GM13977 (cell line): ENCODE measurements at regions not wholly inside any gene's neighbourhood (a gene's known extent, or its start where the extent isn't known, plus 50 kb on each side); places are given as distances from the start of the nearest gene placed in this dataset.
"Not testable (repeated sequence)": the region's sequence is repeated elsewhere in the genome, so short reads cannot be mapped to it uniquely, and the experiment has no call there.

Experiments
- DNase-seq: peaks from one replicate; pipeline ENCODE4 v3.0.0; 2012; ENCODE audit warnings: low spot score
- in situ Hi-C: fragments of 300-500 bp; cut with MboI; formaldehyde crosslinking; loops from one replicate; pipeline ENCODE4 v1.12.0; 2022; ENCODE audit warnings: low sequenced_read_pairs, low pct_unique_long_range_greater_than_20kb, mixed read lengths, inconsistent platforms; ENCODE audit not compliant: unreplicated experiment
- TF ChIP-seq, protein P1 (sequence below): IDR thresholded peaks from 2 replicates; pipeline ENCODE4 v1.5.1; 2012; ENCODE audit warnings: mild to moderate bottlenecking, control low read depth; ENCODE audit not compliant: insufficient read depth; ENCODE audit errors: extremely low read depth, missing control alignments

- DNase-seq = no peak
- in situ Hi-C loops = no loop called here
- TF ChIP-seq, protein P1, sequence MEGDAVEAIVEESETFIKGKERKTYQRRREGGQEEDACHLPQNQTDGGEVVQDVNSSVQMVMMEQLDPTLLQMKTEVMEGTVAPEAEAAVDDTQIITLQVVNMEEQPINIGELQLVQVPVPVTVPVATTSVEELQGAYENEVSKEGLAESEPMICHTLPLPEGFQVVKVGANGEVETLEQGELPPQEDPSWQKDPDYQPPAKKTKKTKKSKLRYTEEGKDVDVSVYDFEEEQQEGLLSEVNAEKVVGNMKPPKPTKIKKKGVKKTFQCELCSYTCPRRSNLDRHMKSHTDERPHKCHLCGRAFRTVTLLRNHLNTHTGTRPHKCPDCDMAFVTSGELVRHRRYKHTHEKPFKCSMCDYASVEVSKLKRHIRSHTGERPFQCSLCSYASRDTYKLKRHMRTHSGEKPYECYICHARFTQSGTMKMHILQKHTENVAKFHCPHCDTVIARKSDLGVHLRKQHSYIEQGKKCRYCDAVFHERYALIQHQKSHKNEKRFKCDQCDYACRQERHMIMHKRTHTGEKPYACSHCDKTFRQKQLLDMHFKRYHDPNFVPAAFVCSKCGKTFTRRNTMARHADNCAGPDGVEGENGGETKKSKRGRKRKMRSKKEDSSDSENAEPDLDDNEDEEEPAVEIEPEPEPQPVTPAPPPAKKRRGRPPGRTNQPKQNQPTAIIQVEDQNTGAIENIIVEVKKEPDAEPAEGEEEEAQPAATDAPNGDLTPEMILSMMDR = no peak
Observed at GRCh38 chr9:2395814-2396612, 225.6 kb upstream of the VLDLR start.

DNA sequence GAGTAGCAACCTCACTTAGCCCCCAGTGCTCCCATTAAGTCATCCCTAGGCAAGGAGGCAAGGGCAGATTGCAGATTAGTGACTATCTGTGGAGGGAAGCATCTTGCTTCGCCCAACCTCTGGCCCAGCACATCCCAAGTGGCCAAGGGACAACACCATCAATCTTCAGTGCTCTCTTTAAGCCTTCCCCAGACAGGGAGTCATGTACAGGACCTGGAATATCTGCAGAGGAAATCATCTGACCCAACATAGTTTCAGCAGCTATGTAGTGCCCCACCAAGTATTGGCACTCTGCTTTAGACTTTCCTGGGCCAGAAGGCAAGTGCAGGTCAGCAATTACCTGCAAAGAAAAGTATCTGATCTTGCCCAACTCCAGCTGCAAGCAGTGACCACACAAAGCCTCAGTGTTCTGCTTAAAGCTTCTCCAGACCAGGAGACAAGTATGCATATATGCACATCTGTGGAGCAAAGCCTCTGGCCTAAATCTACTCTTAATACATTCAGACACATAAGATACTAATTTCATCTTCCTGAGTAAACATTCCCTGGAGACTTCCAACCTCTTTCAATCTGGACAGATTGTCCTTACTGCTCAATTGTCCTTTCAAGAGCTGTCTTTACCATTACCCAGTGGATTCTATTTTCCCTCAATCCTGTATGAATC is 224.8 kb upstream of the VLDLR start:
- TF ChIP-seq, protein P1 = no peak
- in situ Hi-C loops = no loop called here
- DNase-seq = no peak

DNA sequence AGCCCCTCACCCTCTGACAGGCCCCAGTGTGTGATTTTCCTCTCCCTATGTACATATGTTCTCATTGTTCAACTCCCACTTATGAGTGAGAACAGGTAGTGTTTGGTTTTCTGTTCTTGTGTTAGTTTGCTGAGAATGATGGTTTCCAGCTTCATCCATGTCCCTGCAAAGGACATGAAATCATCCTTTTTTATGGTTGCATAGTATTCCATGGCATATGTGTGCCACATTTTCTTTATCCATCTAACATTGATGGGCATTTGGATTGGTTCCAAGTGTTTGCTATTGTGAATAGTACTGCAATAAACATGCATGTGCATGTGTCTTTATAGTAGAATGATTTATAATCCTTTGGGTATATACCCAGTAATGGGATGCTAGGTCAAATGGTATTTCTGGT is 223.7 kb upstream of the VLDLR start:
- in situ Hi-C loops = not testable (repeated sequence)

DNA sequence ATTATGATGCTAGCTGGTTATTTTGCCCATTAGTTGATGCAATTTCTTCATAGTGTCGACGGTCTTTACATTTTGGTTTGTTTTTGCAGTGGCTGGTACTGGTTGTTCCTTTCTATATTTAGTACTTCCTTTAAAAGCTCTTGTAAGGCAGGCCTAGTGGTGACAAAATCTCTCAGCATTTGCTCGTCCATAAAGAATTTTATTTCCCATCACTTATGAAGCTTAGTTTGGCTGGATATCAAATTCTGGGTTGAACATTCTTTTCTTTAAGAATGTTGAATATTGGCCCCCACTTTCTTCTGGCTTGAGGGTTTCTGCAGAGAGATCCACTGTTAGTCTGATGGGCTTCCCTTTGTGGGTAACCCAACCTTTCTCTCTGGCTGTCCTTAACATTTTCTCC is 219.8 kb upstream of the VLDLR start:
- in situ Hi-C loops, DNase-seq: not testable (repeated sequence)

More for the DNA sequence above, 223.7 kb upstream of the VLDLR start:
- not testable (repeated sequence) for DNase-seq

DNA sequence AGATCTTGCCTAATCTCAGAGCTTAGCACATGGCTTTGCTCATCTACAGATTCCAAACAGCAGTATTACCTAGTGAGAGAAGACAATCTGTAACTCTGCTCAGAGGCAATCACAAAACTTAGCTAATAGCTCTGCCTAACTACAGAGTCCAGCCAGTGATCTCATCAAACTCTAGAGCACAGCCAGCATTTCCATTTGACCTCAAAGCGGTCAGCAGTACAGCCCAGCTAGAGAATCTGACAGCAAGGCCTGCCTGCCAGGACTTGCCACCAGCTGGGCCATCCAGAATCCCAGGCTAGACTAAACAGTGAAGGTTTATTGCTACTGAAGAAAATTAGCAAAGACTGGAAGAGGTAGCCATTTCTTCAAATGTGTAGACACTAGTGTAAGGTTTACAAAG is 217.9 kb upstream of the VLDLR start:
- no peak for DNase-seq
- in situ Hi-C loops = no loop called here

GRCh38 chr9:2406252-2406651 is 215.3 kb upstream of the VLDLR start:
- in situ Hi-C loops = no loop called here
- TF ChIP-seq, protein P1 = no peak
- DNase-seq = no peak

More for the DNA sequence above, 217.9 kb upstream of the VLDLR start:
- TF ChIP-seq, protein P1 = no peak

DNA sequence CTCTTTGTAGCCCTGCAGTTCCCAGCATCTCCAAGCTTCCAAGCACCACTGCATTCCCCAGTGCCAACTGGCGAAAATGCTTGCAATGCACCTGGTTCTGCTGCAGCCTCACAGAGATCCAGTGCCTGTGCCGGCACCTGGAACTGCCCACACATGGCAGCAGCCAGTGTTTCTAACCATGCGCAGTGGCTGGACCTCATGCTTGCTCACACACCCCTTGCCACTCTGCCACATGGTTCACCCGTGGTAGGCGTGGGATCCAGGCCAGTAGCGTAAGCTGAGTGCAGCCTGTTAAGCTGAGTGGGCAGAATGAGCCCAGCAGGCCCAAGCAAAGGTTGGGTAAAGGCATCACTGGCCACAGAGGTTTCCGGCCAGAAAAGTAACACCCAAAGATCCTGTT is 214.1 kb upstream of the VLDLR start:
- no peak for DNase-seq
- in situ Hi-C loops = no loop called here
- TF ChIP-seq, protein P1 = no peak
